Skeletal muscle tissue (tissue), 3 donors: ENCODE measurements at regions not wholly inside any gene's neighbourhood (a gene's known extent, or its start where the extent isn't known, plus 50 kb on each side); places are given as distances from the start of the nearest gene placed in this dataset.

Experiments used
- H3K27ac ChIP-seq: one replicate; pipeline ENCODE4 v1.7.0; 2013; ENCODE audit warnings: mild to moderate bottlenecking, low read depth, low read length, inconsistent platforms
- H3K27me3 ChIP-seq, 3 donors: one replicate each; pipeline ENCODE4 v1.7.0; 2013; ENCODE audit warnings: low read length in 3 of 3; ENCODE audit not compliant: control insufficient read depth in 3 of 3, insufficient read depth in 3 of 3
- H3K36me3 ChIP-seq, 3 donors: one replicate each; pipeline ENCODE4 v1.7.0; 2013; ENCODE audit warnings: low read length in 3 of 3; ENCODE audit not compliant: control insufficient read depth in 3 of 3, insufficient read depth in 3 of 3
- H3K4me1 ChIP-seq, 3 donors: one replicate each; pipeline ENCODE4 v1.7.0; 2013; ENCODE audit warnings: low read length in 3 of 3, mild to moderate bottlenecking in 3 of 3; ENCODE audit not compliant: control insufficient read depth in 3 of 3, insufficient read depth in 3 of 3
- H3K4me3 ChIP-seq, 3 donors: one replicate each; pipeline ENCODE4 v1.7.0; 2013; ENCODE audit warnings: low read length in 3 of 3
- H3K9ac ChIP-seq, 3 donors: one replicate each; pipeline ENCODE4 v1.7.0; 2013; ENCODE audit warnings: low read length in 3 of 3, mild to moderate bottlenecking in 3 of 3, moderate library complexity in 2 of 3, low read depth in 1 of 3
- H3K9me3 ChIP-seq, 3 donors: one replicate each; pipeline ENCODE4 v1.7.0; 2013; ENCODE audit warnings: low read length in 3 of 3; ENCODE audit not compliant: control insufficient read depth in 3 of 3
- donor health status: Osteomylitis.

GRCh38 chr12:114936148-114937079, 252.4 kb upstream of the TBX3 start:
- Histone ChIP-seq H3K4me3 (no peak overlapping the region), H3K27ac (no peak overlapping the region), H3K9ac (no peak overlapping the region), H3K4me1 (no peaks in the 10 kb centered on the region), H3K9me3 (peaks cover 0 to 4% (median 0%) of the 10 kb centered on the region in 3 donors), H3K27me3 (no peaks in the 10 kb centered on the region), H3K36me3 (no peaks in the 10 kb centered on the region)

GRCh38 chr12:114935658-114936057, 251.7 kb upstream of the TBX3 start:
- no peak overlapping the region for H3K9ac ChIP-seq
- no peaks in the 10 kb centered on the region for H3K4me1 ChIP-seq
- H3K27me3 ChIP-seq = no peaks in the 10 kb centered on the region
- H3K36me3 ChIP-seq = no peaks in the 10 kb centered on the region
- peaks cover 0 to 4% (median 0%) of the 10 kb centered on the region in 3 donors for H3K9me3 ChIP-seq
- no peak overlapping the region for H3K27ac ChIP-seq
- no peak overlapping the region for H3K4me3 ChIP-seq

GRCh38 chr12:114933428-114934160, 249.6 kb upstream of the TBX3 start:
- Histone ChIP-seq H3K9ac (no peak overlapping the region), H3K9me3 (no peaks in the 10 kb centered on the region), H3K4me1 (no peaks in the 10 kb centered on the region), H3K27ac (no peak overlapping the region), H3K36me3 (no peaks in the 10 kb centered on the region), H3K4me3 (no peak overlapping the region), H3K27me3 (no peaks in the 10 kb centered on the region)

- no peak overlapping the region for H3K4me3 ChIP-seq
- H3K9me3 ChIP-seq = no peaks in the 10 kb centered on the region
- H3K4me1 ChIP-seq = no peaks in the 10 kb centered on the region
- no peak overlapping the region for H3K27ac ChIP-seq
- no peak overlapping the region for H3K9ac ChIP-seq
- H3K27me3 ChIP-seq = no peaks in the 10 kb centered on the region
- H3K36me3 ChIP-seq = no peaks in the 10 kb centered on the region
Measured at GRCh38 chr12:114932806-114933205, 248.8 kb upstream of the TBX3 start.

- Histone ChIP-seq H3K9me3 (no peaks in the 10 kb centered on the region), H3K27me3 (no peaks in the 10 kb centered on the region), H3K4me3 (no peak overlapping the region), H3K4me1 (no peaks in the 10 kb centered on the region), H3K9ac (no peak overlapping the region), H3K27ac (no peak overlapping the region), H3K36me3 (no peaks in the 10 kb centered on the region)
Measured at GRCh38 chr12:114931025-114931424, 247.1 kb upstream of the TBX3 start.

DNA sequence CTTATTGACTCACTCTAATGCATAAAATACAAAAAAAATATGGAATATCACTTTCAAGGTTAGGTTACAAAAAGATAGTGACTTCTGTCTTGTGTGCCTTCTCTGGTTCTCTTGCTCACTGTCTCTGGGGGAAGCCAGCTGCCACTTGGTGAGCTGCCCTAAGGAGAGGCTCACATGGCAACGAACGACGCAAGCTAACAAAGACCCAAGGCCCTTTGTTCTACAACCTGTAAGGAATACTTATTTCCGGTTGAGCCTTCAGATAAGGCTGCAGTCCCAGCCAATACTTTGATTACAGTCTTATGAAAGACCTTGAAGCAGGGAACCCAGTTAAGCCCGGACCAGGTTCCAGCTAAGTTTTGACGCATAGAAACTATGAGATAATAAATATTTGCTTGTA, 242.4 kb upstream of the TBX3 start:
- H3K27ac ChIP-seq = no peak overlapping the region
- H3K9ac ChIP-seq = no peak overlapping the region
- H3K27me3 ChIP-seq = no peaks in the 10 kb centered on the region
- H3K36me3 ChIP-seq = no peaks in the 10 kb centered on the region
- no peak overlapping the region for H3K4me3 ChIP-seq
- no peaks in the 10 kb centered on the region for H3K4me1 ChIP-seq
- no peaks in the 10 kb centered on the region for H3K9me3 ChIP-seq

- no peak overlapping the region for H3K4me3 ChIP-seq
- H3K27ac ChIP-seq = no peak overlapping the region
- H3K4me1 ChIP-seq = peaks cover 0 to 3% (median 0%) of the 10 kb centered on the region in 3 donors
- H3K27me3 ChIP-seq = no peaks in the 10 kb centered on the region
- H3K9ac ChIP-seq = no peak overlapping the region
- no peaks in the 10 kb centered on the region for H3K36me3 ChIP-seq
- H3K9me3 ChIP-seq = no peaks in the 10 kb centered on the region
Measured at GRCh38 chr12:114924946-114925475, 241.0 kb upstream of the TBX3 start.

DNA sequence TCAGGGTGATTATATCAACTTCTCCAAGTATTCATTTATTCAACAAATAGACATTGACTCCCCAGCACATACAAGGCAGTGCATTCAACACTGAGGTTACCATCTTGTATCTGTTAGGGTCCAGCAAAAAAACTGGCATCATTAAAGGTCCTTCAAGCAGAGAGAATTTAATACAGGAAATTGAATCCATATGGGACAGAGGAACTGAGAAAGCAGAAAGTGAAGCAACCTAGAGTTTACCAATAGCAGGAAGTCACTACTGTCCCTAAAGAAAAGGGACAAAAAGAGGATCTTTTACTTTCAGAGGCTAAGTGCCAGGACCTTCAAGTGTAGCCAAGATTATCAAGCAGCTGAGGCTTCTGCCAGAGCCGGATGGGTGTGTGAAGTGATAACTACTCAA, 237.8 kb upstream of the TBX3 start:
- H3K9me3 ChIP-seq = no peaks in the 10 kb centered on the region
- H3K36me3 ChIP-seq = no peaks in the 10 kb centered on the region
- no peak overlapping the region for H3K27ac ChIP-seq
- peaks cover 0 to 3% (median 0%) of the 10 kb centered on the region in 3 donors for H3K4me1 ChIP-seq
- no peak overlapping the region for H3K4me3 ChIP-seq
- no peaks in the 10 kb centered on the region for H3K27me3 ChIP-seq
- no peak overlapping the region for H3K9ac ChIP-seq

DNA sequence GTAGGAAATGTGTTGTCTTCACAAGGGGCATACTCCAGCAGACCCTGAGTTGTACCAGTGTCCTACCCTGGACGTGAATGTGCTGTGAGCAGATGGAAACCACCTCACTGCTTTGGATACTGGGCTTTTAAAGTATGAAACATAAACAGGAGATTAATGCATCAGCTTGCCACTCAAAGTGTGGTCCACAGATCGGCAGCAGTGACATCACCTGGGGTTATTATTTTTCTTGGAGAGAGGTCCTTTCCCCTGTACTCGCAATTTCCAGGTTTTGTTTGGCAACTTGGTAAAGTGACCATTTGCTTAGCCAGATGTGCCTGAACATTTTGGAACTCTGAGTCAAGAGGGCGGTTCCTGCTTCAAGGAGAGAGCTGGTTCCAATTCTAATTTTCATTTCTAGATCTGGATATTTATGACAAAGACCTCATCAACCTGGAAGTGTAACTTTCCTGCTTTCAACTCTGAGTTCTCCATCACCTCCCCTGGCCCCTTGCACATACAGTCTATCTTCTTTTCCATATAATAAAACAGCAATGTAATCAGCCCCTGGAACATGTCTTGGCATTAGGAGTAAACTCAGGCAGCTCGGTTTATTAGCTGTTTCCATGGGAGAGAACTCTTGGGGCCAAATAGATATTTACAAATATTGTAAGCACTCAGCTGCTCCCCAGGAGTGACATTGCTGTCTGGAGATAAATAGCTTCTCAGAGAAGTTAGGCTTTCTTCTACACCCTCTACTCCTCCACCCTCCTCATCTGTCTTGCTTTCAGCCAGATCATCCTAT, 237.0 kb upstream of the TBX3 start:
- Histone ChIP-seq H3K4me3 (no peak overlapping the region), H3K36me3 (no peaks in the 10 kb centered on the region), H3K27me3 (no peaks in the 10 kb centered on the region), H3K9me3 (no peaks in the 10 kb centered on the region), H3K9ac (no peak overlapping the region), H3K27ac (no peak overlapping the region), H3K4me1 (peaks cover 0 to 3% (median 0%) of the 10 kb centered on the region in 3 donors)
